ENCODE measurements at regions not wholly inside any gene's neighbourhood (a gene's known extent, or its start where the extent isn't known, plus 50 kb on each side); places are given as distances from the start of the nearest gene placed in this dataset.

DNA sequence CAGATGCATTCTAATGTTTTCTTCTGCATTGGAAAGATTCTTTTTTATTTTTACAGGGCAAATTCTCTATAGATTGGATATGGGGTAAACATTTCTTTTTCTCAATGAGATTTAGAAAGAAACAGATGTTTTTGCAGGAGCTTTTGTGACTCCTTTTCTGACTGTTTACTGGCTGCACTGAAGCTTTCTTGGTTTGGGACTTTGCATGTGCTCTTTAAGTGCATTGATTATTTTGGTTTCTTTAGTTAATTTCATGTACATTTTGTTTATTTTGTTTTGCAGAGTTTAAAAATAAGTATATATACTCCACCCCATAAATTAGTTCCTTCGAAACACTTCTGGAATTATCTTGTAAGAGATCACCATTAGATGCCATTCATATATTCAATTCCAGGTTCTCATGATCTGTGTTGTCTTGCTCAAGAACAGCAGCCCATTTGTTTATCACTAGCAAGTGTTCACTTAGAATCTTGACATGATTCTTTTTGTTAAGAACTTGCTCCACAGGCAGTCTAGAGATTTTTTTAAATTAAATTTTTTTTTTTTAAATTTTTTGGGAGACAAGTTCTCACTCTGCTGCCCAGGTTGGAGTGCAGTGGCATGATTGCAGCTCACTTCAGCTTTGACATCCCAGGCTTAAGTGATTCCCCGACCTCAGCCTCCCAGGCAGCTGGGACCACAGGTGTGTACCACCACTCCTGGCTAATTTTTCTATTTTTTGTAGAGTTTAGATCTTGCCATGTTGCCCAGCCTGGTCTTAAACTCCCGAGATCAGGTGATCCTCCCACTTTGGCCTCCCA is 233.7 kb downstream of the MYCN start:
- Histone ChIP-seq H3K4me1 (ENCODE audit: insufficient read depth, low read length) (peaks cover 6% of the 10 kb centered on the region), H3K4me3 (ENCODE audit: low read length) (no peak overlapping the region), H3K36me3 (ENCODE audit: insufficient read depth, low read length) (no peaks in the 10 kb centered on the region), H3K9me3 (ENCODE audit: low read length) (no peaks in the 10 kb centered on the region), H3K27me3 (ENCODE audit: insufficient read depth, low read length) (no peaks in the 10 kb centered on the region), H2AFZ (ENCODE audit: low read depth, low read length) (no peak overlapping the region)

DNA sequence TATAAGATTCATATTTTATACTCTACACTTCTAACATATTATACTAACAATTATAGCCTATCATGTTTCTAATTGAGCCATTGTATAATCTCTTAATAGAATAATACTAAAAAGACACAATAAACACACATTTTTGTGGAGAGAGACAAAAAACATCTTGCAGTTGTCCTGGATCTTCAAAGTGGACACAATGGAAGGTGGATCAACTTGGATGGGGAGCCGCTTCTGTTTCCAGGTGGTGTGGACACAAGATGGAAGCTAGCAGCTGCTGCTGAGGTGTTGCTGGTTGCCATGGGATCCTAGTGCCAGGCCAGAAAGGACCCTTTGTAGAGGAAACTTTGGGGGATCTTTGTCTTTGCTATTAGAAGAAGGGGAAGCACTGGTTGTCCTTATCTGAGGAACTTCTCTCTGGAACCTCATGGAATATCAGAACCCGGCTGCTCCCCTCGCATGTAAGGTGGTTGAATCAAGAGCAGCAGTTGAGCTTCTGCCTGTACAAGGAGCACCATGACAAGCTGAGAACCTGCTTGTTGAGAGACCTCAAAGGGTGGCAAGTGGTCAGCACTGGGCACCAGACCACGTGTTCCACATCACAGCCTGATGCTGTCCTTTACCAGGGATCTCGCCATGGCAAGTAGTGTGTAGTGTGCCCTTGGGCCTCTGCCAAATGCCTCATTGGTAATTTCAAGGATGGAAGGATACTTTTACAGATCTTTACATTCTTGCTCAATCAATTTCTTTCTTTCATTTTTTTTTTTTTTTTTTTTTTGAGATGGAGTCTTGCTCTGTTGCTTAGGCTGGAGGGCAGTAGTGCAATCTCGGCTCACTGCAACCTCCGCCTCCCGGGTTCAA is 232.2 kb downstream of the MYCN start:
- Histone ChIP-seq H3K36me3 (ENCODE audit: insufficient read depth, low read length) (no peaks in the 10 kb centered on the region), H3K9me3 (ENCODE audit: low read length) (no peaks in the 10 kb centered on the region), H2AFZ (ENCODE audit: low read depth, low read length) (no peak overlapping the region), H3K4me3 (ENCODE audit: low read length) (no peak overlapping the region), H3K27me3 (ENCODE audit: insufficient read depth, low read length) (no peaks in the 10 kb centered on the region), H3K4me1 (ENCODE audit: insufficient read depth, low read length) (peaks cover 16% of the 10 kb centered on the region)

GRCh38 chr2:16171425-16171920 is 231.1 kb downstream of the MYCN start:
- no peak overlapping the region for H3K4me3 ChIP-seq (ENCODE audit: low read length)
- no peaks in the 10 kb centered on the region for H3K36me3 ChIP-seq (ENCODE audit: insufficient read depth, low read length)
- no peak overlapping the region for H2AFZ ChIP-seq (ENCODE audit: low read depth, low read length)
- H3K4me1 ChIP-seq (ENCODE audit: insufficient read depth, low read length), result peaks cover 24% of the 10 kb centered on the region
- H3K27me3 ChIP-seq (ENCODE audit: insufficient read depth, low read length), result no peaks in the 10 kb centered on the region
- H3K9me3 ChIP-seq (ENCODE audit: low read length), result no peaks in the 10 kb centered on the region

DNA sequence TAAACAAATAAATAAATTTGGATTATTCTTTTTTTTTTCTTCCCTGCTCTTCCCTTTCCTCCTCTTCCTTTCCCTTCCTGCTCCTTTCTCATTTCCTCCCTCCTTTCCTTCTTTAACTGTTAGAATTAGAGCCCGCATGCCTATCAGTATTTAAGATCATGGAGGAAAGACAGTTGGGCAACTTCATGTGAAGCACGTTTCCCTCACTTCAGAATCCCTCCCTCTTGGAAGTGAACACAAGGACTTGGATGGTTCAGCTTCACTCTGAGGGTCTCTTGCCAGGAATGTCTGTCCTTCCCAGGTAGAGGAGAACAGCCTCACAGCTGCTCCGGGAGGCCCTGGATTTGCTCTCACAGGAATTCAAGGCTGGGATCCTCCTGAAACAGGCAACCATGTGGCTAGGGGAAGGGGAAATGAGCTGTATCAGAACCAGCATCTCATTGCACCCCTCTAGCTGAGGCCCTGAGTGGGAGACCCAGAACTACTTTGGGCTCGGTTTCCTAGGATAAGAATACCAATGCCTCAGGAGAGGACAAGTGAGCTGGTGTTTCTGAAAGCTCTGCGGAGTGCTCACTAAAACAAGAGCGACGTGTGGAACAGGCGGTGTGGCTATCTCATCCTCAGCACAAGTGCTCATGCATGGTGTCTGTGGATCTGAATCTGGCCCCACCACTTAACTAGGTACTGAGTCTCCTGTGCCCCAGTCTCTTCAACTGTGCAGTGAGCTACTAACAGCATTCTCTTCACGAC is 230.5 kb downstream of the MYCN start:
- Histone ChIP-seq H3K4me1 (ENCODE audit: insufficient read depth, low read length) (peaks cover 30% of the 10 kb centered on the region), H2AFZ (ENCODE audit: low read depth, low read length) (no peak overlapping the region), H3K36me3 (ENCODE audit: insufficient read depth, low read length) (no peaks in the 10 kb centered on the region), H3K27me3 (ENCODE audit: insufficient read depth, low read length) (no peaks in the 10 kb centered on the region), H3K9me3 (ENCODE audit: low read length) (no peaks in the 10 kb centered on the region), H3K4me3 (ENCODE audit: low read length) (no peak overlapping the region)

GRCh38 chr2:16169381-16169960 is 229.1 kb downstream of the MYCN start:
- Histone ChIP-seq H3K4me3 (ENCODE audit: low read length) (no peak overlapping the region), H3K27me3 (ENCODE audit: insufficient read depth, low read length) (no peaks in the 10 kb centered on the region), H3K9me3 (ENCODE audit: low read length) (no peaks in the 10 kb centered on the region), H2AFZ (ENCODE audit: low read depth, low read length) (no peak overlapping the region), H3K36me3 (ENCODE audit: insufficient read depth, low read length) (no peaks in the 10 kb centered on the region), H3K4me1 (ENCODE audit: insufficient read depth, low read length) (peaks cover 36% of the 10 kb centered on the region)

DNA sequence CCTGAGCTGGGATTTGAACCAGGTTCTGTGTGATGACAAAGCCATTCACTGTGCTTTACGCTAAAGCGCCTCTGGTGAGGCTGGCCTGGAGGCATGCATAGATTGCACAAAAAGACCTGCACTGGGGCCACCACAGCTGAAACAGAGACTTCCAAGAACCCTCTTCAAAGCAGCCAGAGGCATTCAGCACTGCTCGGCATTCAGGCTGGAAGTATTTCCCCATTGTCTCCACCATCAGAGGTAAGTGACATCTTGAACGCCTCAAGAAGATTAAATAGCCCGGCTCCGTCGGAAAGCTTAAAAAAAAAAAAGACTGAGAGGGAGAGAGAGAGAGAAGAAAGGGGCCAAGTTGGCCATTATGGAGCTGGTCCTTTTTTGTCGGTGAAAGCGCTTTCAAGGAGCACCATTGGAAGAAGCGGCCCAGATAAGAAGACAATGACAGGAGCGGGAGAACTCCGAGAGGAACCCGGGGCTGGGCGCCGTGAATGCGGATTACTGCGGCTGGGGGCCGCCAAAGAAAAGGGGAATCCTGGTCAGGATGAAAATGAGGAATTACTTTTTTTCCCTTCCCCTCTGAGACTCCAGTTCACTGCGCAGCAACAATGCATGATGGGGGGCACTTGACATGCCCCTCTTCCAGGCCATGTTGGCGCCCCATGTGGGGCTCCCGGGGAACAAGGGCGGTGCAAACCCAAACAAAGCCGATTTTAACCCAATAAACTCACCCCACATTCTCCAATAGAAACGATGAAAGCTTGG is 228.3 kb downstream of the MYCN start:
- no peaks in the 10 kb centered on the region for H3K9me3 ChIP-seq (ENCODE audit: low read length)
- peaks cover 36% of the 10 kb centered on the region for H3K4me1 ChIP-seq (ENCODE audit: insufficient read depth, low read length)
- no peaks in the 10 kb centered on the region for H3K36me3 ChIP-seq (ENCODE audit: insufficient read depth, low read length)
- H3K27me3 ChIP-seq (ENCODE audit: insufficient read depth, low read length), result no peaks in the 10 kb centered on the region
- no peak overlapping the region for H2AFZ ChIP-seq (ENCODE audit: low read depth, low read length)
- H3K4me3 ChIP-seq (ENCODE audit: low read length), result no peak overlapping the region

- H2AFZ ChIP-seq (ENCODE audit: low read depth, low read length), result no peak overlapping the region
- no peak overlapping the region for H3K4me3 ChIP-seq (ENCODE audit: low read length)
- H3K4me1 ChIP-seq (ENCODE audit: insufficient read depth, low read length), result peaks cover 36% of the 10 kb centered on the region
- no peaks in the 10 kb centered on the region for H3K36me3 ChIP-seq (ENCODE audit: insufficient read depth, low read length)
- H3K27me3 ChIP-seq (ENCODE audit: insufficient read depth, low read length), result no peaks in the 10 kb centered on the region
- H3K9me3 ChIP-seq (ENCODE audit: low read length), result no peaks in the 10 kb centered on the region
Measured at GRCh38 chr2:16167870-16168426, 227.6 kb downstream of the MYCN start.

DNA sequence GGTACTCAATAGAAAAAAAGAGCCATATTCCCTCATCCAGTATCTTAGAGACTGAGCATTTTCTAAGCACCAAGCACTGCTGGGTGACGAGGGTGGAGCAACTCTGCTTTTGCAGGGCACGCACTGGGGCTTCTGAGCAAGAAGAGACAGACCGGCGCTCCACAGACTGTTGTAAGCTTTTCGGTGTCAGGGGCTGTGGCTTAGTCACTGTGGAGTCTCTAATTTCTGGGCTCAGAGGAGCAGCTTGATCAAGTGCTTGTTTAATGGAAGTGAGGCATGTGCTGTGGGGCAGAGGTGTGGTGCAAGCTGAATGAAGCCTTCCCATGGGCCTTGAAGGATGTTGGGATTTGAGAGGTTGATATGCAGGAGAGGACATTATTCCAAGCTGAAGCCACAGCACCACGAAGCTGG is 227.1 kb downstream of the MYCN start:
- H3K27me3 ChIP-seq (ENCODE audit: insufficient read depth, low read length), result no peaks in the 10 kb centered on the region
- H2AFZ ChIP-seq (ENCODE audit: low read depth, low read length), result no peak overlapping the region
- H3K4me1 ChIP-seq (ENCODE audit: insufficient read depth, low read length), result peaks cover 36% of the 10 kb centered on the region
- H3K4me3 ChIP-seq (ENCODE audit: low read length), result no peak overlapping the region
- H3K36me3 ChIP-seq (ENCODE audit: insufficient read depth, low read length), result no peaks in the 10 kb centered on the region
- no peaks in the 10 kb centered on the region for H3K9me3 ChIP-seq (ENCODE audit: low read length)

GRCh38 chr2:16166327-16166981 is 226.1 kb downstream of the MYCN start:
- Histone ChIP-seq H3K27me3 (ENCODE audit: insufficient read depth, low read length) (no peaks in the 10 kb centered on the region), H3K36me3 (ENCODE audit: insufficient read depth, low read length) (no peaks in the 10 kb centered on the region), H3K9me3 (ENCODE audit: low read length) (no peaks in the 10 kb centered on the region), H2AFZ (ENCODE audit: low read depth, low read length) (no peak overlapping the region), H3K4me3 (ENCODE audit: low read length) (no peak overlapping the region), H3K4me1 (ENCODE audit: insufficient read depth, low read length) (peaks cover 36% of the 10 kb centered on the region)

DNA sequence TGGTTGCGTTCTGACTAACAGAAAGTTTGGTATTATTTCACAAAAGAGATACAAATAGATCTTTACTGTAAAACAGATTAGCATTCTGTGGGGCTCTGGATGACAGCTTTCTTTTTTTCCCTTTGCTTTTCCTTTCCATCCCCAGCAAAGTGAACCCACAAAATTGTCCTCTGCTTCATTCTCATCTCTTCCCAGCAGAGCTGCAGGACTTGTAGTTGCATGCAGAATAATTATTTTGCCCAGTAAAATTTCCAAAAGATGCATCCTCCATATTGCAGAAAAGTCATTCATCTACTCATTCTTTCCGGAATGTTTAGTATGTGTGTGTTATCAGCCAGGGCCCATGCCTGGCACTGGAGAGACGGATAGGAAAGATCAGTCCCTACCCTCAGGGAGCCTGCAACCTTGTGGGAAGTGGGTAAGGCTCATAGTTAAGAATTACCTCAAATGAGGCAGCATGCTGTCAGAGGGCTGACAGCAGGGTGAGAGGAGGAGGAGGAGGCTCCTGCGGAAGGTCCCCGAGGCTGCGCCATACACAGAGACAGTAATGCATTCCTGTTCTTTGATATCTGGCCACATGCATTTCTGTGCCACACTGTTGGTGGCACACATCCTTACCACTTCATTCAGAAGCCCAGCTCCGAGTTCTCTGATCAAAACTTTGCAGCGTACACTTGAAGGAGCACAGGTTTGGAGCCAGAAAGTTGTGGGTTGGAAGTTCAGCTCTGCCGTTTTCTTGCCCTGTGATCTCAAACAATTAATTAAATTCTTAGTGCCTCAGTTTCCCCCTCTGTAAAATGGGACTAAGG is 225.4 kb downstream of the MYCN start:
- H3K9me3 ChIP-seq (ENCODE audit: low read length), result no peaks in the 10 kb centered on the region
- H2AFZ ChIP-seq (ENCODE audit: low read depth, low read length), result no peak overlapping the region
- H3K27me3 ChIP-seq (ENCODE audit: insufficient read depth, low read length), result no peaks in the 10 kb centered on the region
- H3K4me1 ChIP-seq (ENCODE audit: insufficient read depth, low read length), result peaks cover 36% of the 10 kb centered on the region
- no peak overlapping the region for H3K4me3 ChIP-seq (ENCODE audit: low read length)
- no peaks in the 10 kb centered on the region for H3K36me3 ChIP-seq (ENCODE audit: insufficient read depth, low read length)

- no peak overlapping the region for H3K4me3 ChIP-seq (ENCODE audit: low read length)
- H3K27me3 ChIP-seq (ENCODE audit: insufficient read depth, low read length), result no peaks in the 10 kb centered on the region
- H2AFZ ChIP-seq (ENCODE audit: low read depth, low read length), result no peak overlapping the region
- no peaks in the 10 kb centered on the region for H3K36me3 ChIP-seq (ENCODE audit: insufficient read depth, low read length)
- peaks cover 20% of the 10 kb centered on the region for H3K4me1 ChIP-seq (ENCODE audit: insufficient read depth, low read length)
- no peaks in the 10 kb centered on the region for H3K9me3 ChIP-seq (ENCODE audit: low read length)
Measured at GRCh38 chr2:16162491-16163040, 222.2 kb downstream of the MYCN start.

Measured in neuron (in vitro differentiated cells).